AG04450 (cell line): ENCODE measurements at regions not wholly inside any gene's neighbourhood (a gene's known extent, or its start where the extent isn't known, plus 50 kb on each side); places are given as distances from the start of the nearest gene placed in this dataset.

Experiments used
- CTCF ChIA-PET: fragments of 300-600, 350-600 bp; formaldehyde crosslinking; extraction: SDS; loops from one replicate; lab custom pipeline; 2022; ENCODE audit warnings: antibody characterized with exemption, inconsistent platforms; lab: Charles Lee
- POLR2A ChIA-PET: fragments of 350-600 bp; formaldehyde crosslinking; extraction: SDS; loops from one replicate; lab custom pipeline; 2021; ENCODE audit warnings: antibody characterized with exemption, inconsistent platforms; lab: Yijun Ruan, JAX
- DNase-seq: peaks from one replicate; pipeline ENCODE4 v3.0.0-alpha.2; 2011; ENCODE audit warnings: low read depth, low spot score
- H3K27ac ChIP-seq: one replicate; pipeline ENCODE4 v1.5.1; 2012; ENCODE audit warnings: low read depth, low read length, control low read depth
- H3K27me3 ChIP-seq: one replicate; pipeline ENCODE4 v1.6.0; 2012; ENCODE audit warnings: low read length; ENCODE audit not compliant: control insufficient read depth, insufficient read depth
- H3K4me3 ChIP-seq: 2 replicates; pipeline ENCODE4 v1.5.1; 2011; ENCODE audit warnings: mild to moderate bottlenecking, low read depth, low read length, control low read depth
- H3K9me3 ChIP-seq: 2 replicates; pipeline ENCODE4 v1.5.1; 2012; ENCODE audit warnings: low read length; ENCODE audit not compliant: control insufficient read depth, insufficient read depth
- TF ChIP-seq, protein P1 (sequence below): IDR thresholded peaks from 2 replicates; pipeline ENCODE4 v1.5.1; 2011; ENCODE audit warnings: low read depth, low read length, control low read depth, inconsistent platforms

DNA sequence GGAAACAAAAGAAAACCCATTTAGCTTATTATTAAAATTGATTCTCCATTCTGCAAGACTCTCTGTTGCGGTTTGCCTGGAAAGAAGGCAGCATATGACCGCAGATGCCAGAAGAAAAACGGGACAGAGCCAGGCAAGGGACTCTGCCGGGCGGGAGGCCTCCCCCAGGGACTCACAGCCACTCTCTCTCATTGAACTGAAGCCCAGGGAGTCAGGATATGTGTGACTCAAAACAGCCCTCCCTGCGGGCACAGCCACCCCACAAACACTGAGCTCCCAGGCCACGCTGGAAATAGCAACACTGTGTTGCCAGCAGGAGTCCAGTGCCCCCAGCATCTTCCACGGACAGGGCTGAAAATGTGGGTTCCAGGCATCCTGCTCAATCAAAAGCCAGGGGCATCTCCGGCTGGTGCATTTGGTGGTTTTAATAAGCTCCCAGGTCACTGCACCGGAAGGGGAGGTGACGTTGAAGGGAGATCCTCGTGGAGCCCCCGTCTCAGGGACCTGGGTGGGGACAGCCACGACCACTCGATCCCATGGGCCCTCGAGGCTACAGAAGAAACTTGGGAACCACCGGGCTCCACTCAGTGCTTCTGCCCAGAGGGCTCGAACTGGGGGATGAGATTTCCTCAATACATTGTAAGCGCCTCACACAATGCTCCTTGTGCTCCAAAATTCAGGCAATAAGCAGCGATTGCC is 624.5 kb downstream of the TBC1D22A start:
- POLR2A ChIA-PET, result no interaction called here
- CTCF ChIA-PET, result no interaction called here
- no peaks in the 10 kb centered on the region for H3K27me3 ChIP-seq
- H3K9me3 ChIP-seq, result peaks cover under 1% of the 10 kb centered on the region; the same call in 1 of the 2 replicates
- no peak overlapping the region for H3K4me3 ChIP-seq
- DNase-seq, result no peak
- no peak overlapping the region for H3K27ac ChIP-seq
- TF ChIP-seq, protein P1, sequence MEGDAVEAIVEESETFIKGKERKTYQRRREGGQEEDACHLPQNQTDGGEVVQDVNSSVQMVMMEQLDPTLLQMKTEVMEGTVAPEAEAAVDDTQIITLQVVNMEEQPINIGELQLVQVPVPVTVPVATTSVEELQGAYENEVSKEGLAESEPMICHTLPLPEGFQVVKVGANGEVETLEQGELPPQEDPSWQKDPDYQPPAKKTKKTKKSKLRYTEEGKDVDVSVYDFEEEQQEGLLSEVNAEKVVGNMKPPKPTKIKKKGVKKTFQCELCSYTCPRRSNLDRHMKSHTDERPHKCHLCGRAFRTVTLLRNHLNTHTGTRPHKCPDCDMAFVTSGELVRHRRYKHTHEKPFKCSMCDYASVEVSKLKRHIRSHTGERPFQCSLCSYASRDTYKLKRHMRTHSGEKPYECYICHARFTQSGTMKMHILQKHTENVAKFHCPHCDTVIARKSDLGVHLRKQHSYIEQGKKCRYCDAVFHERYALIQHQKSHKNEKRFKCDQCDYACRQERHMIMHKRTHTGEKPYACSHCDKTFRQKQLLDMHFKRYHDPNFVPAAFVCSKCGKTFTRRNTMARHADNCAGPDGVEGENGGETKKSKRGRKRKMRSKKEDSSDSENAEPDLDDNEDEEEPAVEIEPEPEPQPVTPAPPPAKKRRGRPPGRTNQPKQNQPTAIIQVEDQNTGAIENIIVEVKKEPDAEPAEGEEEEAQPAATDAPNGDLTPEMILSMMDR, result no peak

DNA sequence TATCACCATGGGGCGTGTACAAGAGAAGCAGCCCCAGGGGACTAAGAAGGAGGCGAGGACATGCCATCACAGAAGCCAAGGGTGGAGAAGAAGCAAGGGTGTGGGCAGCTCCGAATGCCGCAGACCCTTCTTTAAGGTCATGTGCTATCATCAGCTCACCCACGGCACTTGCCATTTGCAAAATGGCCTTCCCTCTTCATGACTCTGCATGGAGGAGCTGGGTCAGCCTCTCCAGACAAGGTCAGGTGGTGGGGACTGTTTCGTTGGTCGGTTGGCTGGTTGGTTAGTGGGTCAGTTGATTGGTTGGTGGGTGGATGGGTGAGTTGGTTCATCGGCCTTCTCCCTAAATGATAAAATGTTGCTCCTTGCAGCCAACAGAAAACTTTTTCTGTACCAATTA is 622.5 kb downstream of the TBC1D22A start:
- TF ChIP-seq, protein P1, result no peak
- no peak overlapping the region for H3K4me3 ChIP-seq
- ChIA-PET POLR2A (no interaction called here), CTCF (no interaction called here)
- no peak for DNase-seq
- H3K27ac ChIP-seq, result no peak overlapping the region
- H3K9me3 ChIP-seq, result no peaks in the 10 kb centered on the region; the same call in 1 of the 2 replicates
- no peaks in the 10 kb centered on the region for H3K27me3 ChIP-seq

DNA sequence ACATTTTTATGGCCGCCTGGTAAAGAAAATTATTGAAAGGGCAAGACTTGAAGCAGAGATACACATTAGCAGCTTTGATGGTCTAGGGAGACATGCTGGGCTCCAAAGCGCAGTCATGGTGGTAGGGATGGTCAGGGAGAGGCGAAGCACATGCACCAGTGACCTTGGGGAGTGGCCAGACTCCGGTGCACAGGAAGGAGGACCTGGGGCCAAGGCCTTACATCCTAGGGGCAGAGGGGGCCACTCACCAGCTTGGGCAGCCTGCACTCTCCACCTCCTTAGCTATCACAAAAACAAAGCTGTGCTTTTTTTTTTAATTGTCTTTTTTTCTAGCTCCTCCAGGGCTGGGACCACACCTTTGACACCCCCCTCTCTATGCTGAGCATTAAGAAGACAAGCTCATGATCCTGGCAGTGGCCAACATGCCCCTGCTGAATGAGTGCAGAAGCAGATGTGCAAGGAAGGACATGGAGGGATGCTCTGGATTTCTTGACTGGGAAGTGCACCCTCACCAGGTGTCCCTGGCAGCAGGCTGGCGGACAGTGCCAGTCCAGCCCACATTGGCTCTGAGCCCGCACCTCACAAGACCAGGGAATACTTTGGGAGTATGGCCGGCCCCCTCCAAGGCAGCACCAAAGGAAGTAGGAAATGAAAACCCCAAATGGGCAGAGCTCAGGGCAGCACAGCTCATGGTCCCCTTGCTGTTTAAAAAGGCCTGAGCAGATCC is 619.9 kb downstream of the TBC1D22A start:
- TF ChIP-seq, protein P1, result no peak
- no peak overlapping the region for H3K27ac ChIP-seq
- CTCF ChIA-PET, result no interaction called here
- POLR2A ChIA-PET, result no interaction called here
- no peaks in the 10 kb centered on the region; the same call in 1 of the 2 replicates for H3K9me3 ChIP-seq
- no peak overlapping the region for H3K4me3 ChIP-seq
- H3K27me3 ChIP-seq, result no peaks in the 10 kb centered on the region
- DNase-seq, result no peak

GRCh38 chr22:47381240-47381639 is 618.8 kb downstream of the TBC1D22A start:
- peaks cover 5% of the 10 kb centered on the region; the same call in 1 of the 2 replicates for H3K9me3 ChIP-seq
- POLR2A ChIA-PET, result no interaction called here
- TF ChIP-seq, protein P1, result no peak
- H3K4me3 ChIP-seq, result no peak overlapping the region
- H3K27me3 ChIP-seq, result no peaks in the 10 kb centered on the region
- no peak for DNase-seq
- no peak overlapping the region for H3K27ac ChIP-seq
- CTCF ChIA-PET, result no interaction called here

DNA sequence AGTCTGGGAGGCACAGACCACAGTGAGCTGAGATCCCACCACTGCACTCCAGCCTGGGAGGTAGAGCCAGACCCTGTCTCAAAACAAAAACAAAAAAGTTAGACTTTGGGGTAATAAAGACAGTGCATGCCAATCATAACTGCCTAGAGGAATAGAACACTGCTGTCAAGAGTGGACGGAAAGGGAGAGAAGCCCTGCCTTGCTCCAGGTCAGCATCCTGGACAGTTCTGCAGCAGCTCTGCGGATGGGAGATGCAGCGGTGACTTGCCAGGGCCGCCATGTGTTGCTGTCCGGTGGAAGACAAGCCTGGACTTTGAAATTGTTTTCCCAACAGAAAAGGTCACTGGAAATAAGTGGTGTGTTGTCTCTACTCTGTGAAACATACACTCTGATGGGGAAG is 618.2 kb downstream of the TBC1D22A start:
- DNase-seq, result no peak
- TF ChIP-seq, protein P1, result no peak
- no peak overlapping the region for H3K27ac ChIP-seq
- ChIA-PET POLR2A (no interaction called here), CTCF (no interaction called here)
- no peak overlapping the region for H3K4me3 ChIP-seq
- peaks cover 5% of the 10 kb centered on the region; the same call in 1 of the 2 replicates for H3K9me3 ChIP-seq
- H3K27me3 ChIP-seq, result no peaks in the 10 kb centered on the region
